ENCODE measurements at regions not wholly inside any gene's neighbourhood (a gene's known extent, or its start where the extent isn't known, plus 50 kb on each side); places are given as distances from the start of the nearest gene placed in this dataset.

GRCh38 chr5:6279607-6280006 lies 98.7 kb downstream of the MED10 start:
- TF ChIP-seq POLR2A (IDR thresholded peaks at IDR 0.05) (no peak), CTCF (IDR thresholded peaks at IDR 0.05) (no peak)
- 83% methylated on average over 1 to 2 of the region's 5 CpGs for WGBS, 2 donors (ENCODE audit: low coverage in 1 of 2)

GRCh38 chr5:6274846-6275543 lies 103.4 kb downstream of the MED10 start:
- H3K4me1 ChIP-seq: no peaks in the 10 kb centered on the region
- ATAC-seq: no peak
- TF ChIP-seq CTCF (IDR thresholded peaks at IDR 0.05): no peak
- TF ChIP-seq EP300 (IDR thresholded peaks at IDR 0.05): no peak
- no peak for TF ChIP-seq POLR2A (IDR thresholded peaks at IDR 0.05)
- TF ChIP-seq POLR2AphosphoS5 (IDR thresholded peaks at IDR 0.05): no peak
- H3K9me3 ChIP-seq: peaks cover 0 to 7% (median 0%) of the 10 kb centered on the region in 3 donors
- no peak overlapping the region for H3K4me3 ChIP-seq
- H3K36me3 ChIP-seq: no peaks in the 10 kb centered on the region
- 58 to 82% methylated on average over 1 of the region's 2 CpGs for WGBS, 2 donors (ENCODE audit: low coverage in 1 of 2)
- no peak overlapping the region for H3K27ac ChIP-seq
- no peaks in the 10 kb centered on the region for H3K27me3 ChIP-seq

More at GRCh38 chr5:6279607-6280006, 98.7 kb downstream of the MED10 start:
- no peaks in the 10 kb centered on the region for H3K4me1 ChIP-seq
- H3K9me3 ChIP-seq: no peaks in the 10 kb centered on the region
- H3K27me3 ChIP-seq: no peaks in the 10 kb centered on the region
- no peaks in the 10 kb centered on the region for H3K36me3 ChIP-seq
- no peak overlapping the region for H3K4me3 ChIP-seq
- no peak overlapping the region for H3K27ac ChIP-seq
- ATAC-seq: no peak

- ATAC-seq: no peak
Observed at GRCh38 chr5:6273749-6274148, 104.6 kb downstream of the MED10 start.

GRCh38 chr5:6273090-6273735 lies 105.1 kb downstream of the MED10 start:
- TF ChIP-seq POLR2A (IDR thresholded peaks at IDR 0.05): no peak
- TF ChIP-seq CTCF (IDR thresholded peaks at IDR 0.05): no peak
- TF ChIP-seq POLR2AphosphoS5 (IDR thresholded peaks at IDR 0.05): no peak
- TF ChIP-seq EP300 (IDR thresholded peaks at IDR 0.05): no peak
- WGBS, 2 donors (ENCODE audit: low coverage in 1 of 2): 80 to 81% methylated on average over 3 to 10 of the region's 10 CpGs
- Histone ChIP-seq H3K4me3 (no peak overlapping the region), H3K4me1 (no peaks in the 10 kb centered on the region), H3K9me3 (peaks cover 0 to 7% (median 0%) of the 10 kb centered on the region in 3 donors), H3K27me3 (no peaks in the 10 kb centered on the region), H3K36me3 (no peaks in the 10 kb centered on the region), H3K27ac (no peak overlapping the region)
- ATAC-seq: no peak

More at GRCh38 chr5:6273749-6274148, 104.6 kb downstream of the MED10 start:
- H3K36me3 ChIP-seq: no peaks in the 10 kb centered on the region
- TF ChIP-seq CTCF (IDR thresholded peaks at IDR 0.05) (no peak), EP300 (IDR thresholded peaks at IDR 0.05) (no peak), POLR2AphosphoS5 (IDR thresholded peaks at IDR 0.05) (no peak), POLR2A (IDR thresholded peaks at IDR 0.05) (no peak)
- WGBS, 2 donors (ENCODE audit: low coverage in 1 of 2): 50 to 52% methylated on average over 4 of the region's 4 CpGs
- no peaks in the 10 kb centered on the region for H3K4me1 ChIP-seq
- H3K4me3 ChIP-seq: no peak overlapping the region
- H3K27ac ChIP-seq: no peak overlapping the region
- peaks cover 0 to 7% (median 0%) of the 10 kb centered on the region in 3 donors for H3K9me3 ChIP-seq
- no peaks in the 10 kb centered on the region for H3K27me3 ChIP-seq

GRCh38 chr5:6269925-6270324 lies 108.4 kb downstream of the MED10 start:
- Histone ChIP-seq H3K27ac (no peak overlapping the region), H3K27me3 (no peaks in the 10 kb centered on the region), H3K9me3 (peaks cover 0 to 7% (median 0%) of the 10 kb centered on the region in 3 donors), H3K4me1 (no peaks in the 10 kb centered on the region), H3K4me3 (no peak overlapping the region), H3K36me3 (no peaks in the 10 kb centered on the region)
- TF ChIP-seq CTCF (IDR thresholded peaks at IDR 0.05) (no peak), EP300 (IDR thresholded peaks at IDR 0.05) (no peak), POLR2AphosphoS5 (IDR thresholded peaks at IDR 0.05) (no peak), POLR2A (IDR thresholded peaks at IDR 0.05) (no peak)
- ATAC-seq: no peak
- 75% methylated on average over 7 of the region's 7 CpGs for WGBS, 2 donors (ENCODE audit: low coverage in 1 of 2)

Data from gastroesophageal sphincter (tissue), 4 donors.